ENCODE measurements at regions not wholly inside any gene's neighbourhood (a gene's known extent, or its start where the extent isn't known, plus 50 kb on each side); places are given as distances from the start of the nearest gene placed in this dataset.
"Not testable (repeated sequence)": the region's sequence is repeated elsewhere in the genome, so short reads cannot be mapped to it uniquely, and the experiment has no call there.

DNA sequence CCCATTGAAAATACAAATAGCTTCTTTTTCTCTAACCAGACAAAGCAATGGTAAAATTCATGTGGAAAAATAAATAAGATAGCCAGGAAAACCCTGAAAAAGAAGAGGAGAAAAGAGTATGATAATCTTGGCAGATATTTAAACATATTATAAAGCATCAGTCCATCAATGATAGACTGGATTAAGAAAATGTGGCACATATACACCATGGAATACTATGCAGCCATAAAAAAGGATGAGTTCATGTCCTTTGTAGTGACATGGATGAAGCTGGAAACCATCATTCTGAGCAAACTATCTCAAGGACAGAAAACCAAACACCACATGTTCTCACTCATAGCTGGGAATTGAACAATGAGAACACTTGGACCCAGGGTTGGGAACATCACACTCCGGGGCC lies 50.9 kb upstream of the CCND1 start:
- not testable (repeated sequence) for TF ChIP-seq SP1 (IDR thresholded peaks at IDR 0.05); ZNF384 (IDR thresholded peaks at IDR 0.05); HDGF (IDR thresholded peaks at IDR 0.05; ENCODE audit: borderline replicate concordance); SUZ12 (IDR thresholded peaks at IDR 0.05); FOXM1 (IDR thresholded peaks at IDR 0.05; ENCODE audit: borderline replicate concordance); NFRKB (IDR thresholded peaks at IDR 0.05); L3MBTL2 (conservative IDR thresholded peaks at IDR 0.05); ELF4 (IDR thresholded peaks at IDR 0.05); TARDBP (IDR thresholded peaks at IDR 0.05); BHLHE40 (IDR thresholded peaks at IDR 0.05; ENCODE audit: borderline replicate concordance); FOXA1 (IDR thresholded peaks at IDR 0.05)
- TF ChIP-seq, protein P1, sequence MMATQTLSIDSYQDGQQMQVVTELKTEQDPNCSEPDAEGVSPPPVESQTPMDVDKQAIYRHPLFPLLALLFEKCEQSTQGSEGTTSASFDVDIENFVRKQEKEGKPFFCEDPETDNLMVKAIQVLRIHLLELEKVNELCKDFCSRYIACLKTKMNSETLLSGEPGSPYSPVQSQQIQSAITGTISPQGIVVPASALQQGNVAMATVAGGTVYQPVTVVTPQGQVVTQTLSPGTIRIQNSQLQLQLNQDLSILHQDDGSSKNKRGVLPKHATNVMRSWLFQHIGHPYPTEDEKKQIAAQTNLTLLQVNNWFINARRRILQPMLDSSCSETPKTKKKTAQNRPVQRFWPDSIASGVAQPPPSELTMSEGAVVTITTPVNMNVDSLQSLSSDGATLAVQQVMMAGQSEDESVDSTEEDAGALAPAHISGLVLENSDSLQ (IDR thresholded peaks at IDR 0.05) = not testable (repeated sequence)
